ENCODE measurements at regions not wholly inside any gene's neighbourhood (a gene's known extent, or its start where the extent isn't known, plus 50 kb on each side); places are given as distances from the start of the nearest gene placed in this dataset.

DNA sequence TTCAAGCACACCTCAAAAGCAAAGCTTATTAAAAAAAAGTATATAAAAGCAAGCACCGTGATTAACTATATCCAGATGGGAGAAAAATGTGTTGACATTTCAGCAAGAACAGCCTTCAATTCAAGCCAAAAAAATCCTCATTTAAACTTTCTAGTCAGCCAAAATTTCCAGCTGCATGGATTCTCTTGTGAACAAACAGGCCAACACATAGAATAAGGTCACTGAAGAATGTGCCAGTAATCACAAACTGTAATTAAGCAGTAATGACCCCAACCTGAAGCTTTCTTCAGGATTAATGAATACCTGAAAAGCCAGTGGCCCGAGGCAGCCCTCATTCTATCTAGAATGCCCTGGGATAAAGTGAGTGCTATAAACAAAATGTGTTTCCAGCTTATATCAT is 130.7 kb upstream of the KCNMB2 start:
- TF ChIP-seq, protein P1, sequence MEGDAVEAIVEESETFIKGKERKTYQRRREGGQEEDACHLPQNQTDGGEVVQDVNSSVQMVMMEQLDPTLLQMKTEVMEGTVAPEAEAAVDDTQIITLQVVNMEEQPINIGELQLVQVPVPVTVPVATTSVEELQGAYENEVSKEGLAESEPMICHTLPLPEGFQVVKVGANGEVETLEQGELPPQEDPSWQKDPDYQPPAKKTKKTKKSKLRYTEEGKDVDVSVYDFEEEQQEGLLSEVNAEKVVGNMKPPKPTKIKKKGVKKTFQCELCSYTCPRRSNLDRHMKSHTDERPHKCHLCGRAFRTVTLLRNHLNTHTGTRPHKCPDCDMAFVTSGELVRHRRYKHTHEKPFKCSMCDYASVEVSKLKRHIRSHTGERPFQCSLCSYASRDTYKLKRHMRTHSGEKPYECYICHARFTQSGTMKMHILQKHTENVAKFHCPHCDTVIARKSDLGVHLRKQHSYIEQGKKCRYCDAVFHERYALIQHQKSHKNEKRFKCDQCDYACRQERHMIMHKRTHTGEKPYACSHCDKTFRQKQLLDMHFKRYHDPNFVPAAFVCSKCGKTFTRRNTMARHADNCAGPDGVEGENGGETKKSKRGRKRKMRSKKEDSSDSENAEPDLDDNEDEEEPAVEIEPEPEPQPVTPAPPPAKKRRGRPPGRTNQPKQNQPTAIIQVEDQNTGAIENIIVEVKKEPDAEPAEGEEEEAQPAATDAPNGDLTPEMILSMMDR (IDR thresholded peaks at IDR 0.05): no peak
- no peak for TF ChIP-seq EZH2 (IDR thresholded peaks at IDR 0.05; ENCODE audit: borderline replicate concordance, insufficient read depth, low read depth, low read length, poor library complexity, severe bottlenecking)
